Endothelial cell of umbilical vein (primary cell): ENCODE measurements at regions not wholly inside any gene's neighbourhood (a gene's known extent, or its start where the extent isn't known, plus 50 kb on each side); places are given as distances from the start of the nearest gene placed in this dataset.

Source experiments
- BruUV-seq: library from RNA; stranded (reverse); fragments of 400-500 nt; replicated peaks from 2 replicates; lab custom pipeline; 2021; lab: Mats Ljungman, UMichigan
- CTCF ChIA-PET: fragments of 300-600, 350-600 bp; sonication (Branson Sonifier 250); formaldehyde crosslinking; loops from one replicate; lab custom pipeline; 2021; ENCODE audit warnings: antibody characterized with exemption, inconsistent platforms; lab: Charles Lee
- POLR2A ChIA-PET: fragments of 300-600, 350-600 bp; sonication (Branson Sonifier 250); formaldehyde crosslinking; loops from one replicate; lab custom pipeline; 2021; ENCODE audit warnings: antibody characterized with exemption, inconsistent platforms; lab: Charles Lee
- DNase-seq: peaks from one replicate; pipeline ENCODE4 v3.0.0-alpha.2; 2011; ENCODE audit warnings: low read depth, low spot score
- FAIRE-seq: peaks from 2 replicates; lab custom pipeline; 2011; peaks lifted over from hg19 to GRCh38; lab: Jason Lieb, UNC
- H2AFZ ChIP-seq: 2 replicates; pipeline ENCODE4 v1.6.0; 2012; ENCODE audit warnings: low read depth, low read length, control low read depth, inconsistent platforms
- H3K27ac ChIP-seq: 2 replicates; pipeline ENCODE4 v1.5.1; 2011; ENCODE audit warnings: low read depth, mild to moderate bottlenecking, control low read depth, low read length, moderate library complexity; ENCODE audit not compliant: insufficient read depth
- H3K27me3 ChIP-seq, 2 experiments: 2 replicates each; pipeline versions ENCODE4 v1.6.0 to v1.6.1; 2011; ENCODE audit warnings: low read length in 2 of 2, mixed read lengths in 1 of 2; ENCODE audit not compliant: control insufficient read depth in 2 of 2, insufficient read depth in 2 of 2
- H3K36me3 ChIP-seq, 2 experiments: 2 replicates in 1 of 2; 3 replicates in 1 of 2; pipeline ENCODE4 v1.5.1; 2011; ENCODE audit warnings: low read length in 2 of 2, mild to moderate bottlenecking in 1 of 2, moderate library complexity in 1 of 2; ENCODE audit not compliant: control insufficient read depth in 2 of 2, insufficient read depth in 2 of 2; ENCODE audit errors: extremely low read depth in 1 of 2
- H3K4me1 ChIP-seq: 3 replicates; pipeline ENCODE4 v1.5.1; 2011; ENCODE audit warnings: mild to moderate bottlenecking, low read length; ENCODE audit not compliant: control insufficient read depth, insufficient read depth; ENCODE audit errors: extremely low read depth
- H3K4me2 ChIP-seq: 2 replicates; pipeline ENCODE4 v1.6.1; 2011; ENCODE audit warnings: low read length, control low read depth, mixed read lengths; ENCODE audit not compliant: insufficient read depth
- H3K4me3 ChIP-seq, 3 experiments: fragments of 200-600 bp in 1 of 3; sonication (generic), shearing (Covaris generic) in 1 of 3; replicated peaks in 1 of 3; 2 replicates each; pipeline ENCODE4 v1.5.1; 2011 to 2016; ENCODE audit warnings: control low read depth in 3 of 3, low read length in 3 of 3, mild to moderate bottlenecking in 2 of 3, inconsistent platforms in 1 of 3, low read depth in 1 of 3, moderate library complexity in 1 of 3; ENCODE audit not compliant: insufficient read depth in 1 of 3
- H3K79me2 ChIP-seq: 2 replicates; pipeline ENCODE4 v1.6.0; 2012; ENCODE audit warnings: low read length, inconsistent platforms; ENCODE audit not compliant: control insufficient read depth, insufficient read depth
- H3K9ac ChIP-seq: replicated peaks from 2 replicates; pipeline ENCODE3; 2011; ENCODE audit warnings: low read length, control low read depth; ENCODE audit not compliant: insufficient read depth; ENCODE audit errors: extremely low read depth
- H3K9me1 ChIP-seq: replicated peaks from 3 replicates; pipeline ENCODE4 v1.6.0; 2011; ENCODE audit warnings: mild to moderate bottlenecking, low read length; ENCODE audit not compliant: control insufficient read depth, insufficient read depth; ENCODE audit errors: extremely low read depth
- H3K9me3 ChIP-seq: replicated peaks from 2 replicates; pipeline ENCODE4 v1.5.1; 2012; ENCODE audit warnings: low read length, inconsistent platforms; ENCODE audit not compliant: control insufficient read depth, insufficient read depth
- H4K20me1 ChIP-seq: replicated peaks from 2 replicates; pipeline ENCODE3; 2011; ENCODE audit warnings: mild to moderate bottlenecking, low read length; ENCODE audit not compliant: control insufficient read depth, insufficient read depth; ENCODE audit errors: extremely low read depth
- CTCF ChIP-seq, 2 donors: IDR thresholded peaks; 1 replicate in 1 of 2; 2 replicates in 1 of 2; pipeline ENCODE4 v1.5.1; 2011; ENCODE audit warnings: low read length in 2 of 2, mild to moderate bottlenecking in 2 of 2, moderate library complexity in 2 of 2, control low read depth in 1 of 2, inconsistent platforms in 1 of 2, low read depth in 1 of 2; ENCODE audit not compliant: insufficient read depth in 1 of 2; ENCODE audit errors: extremely low read depth in 1 of 2
- EZH2 ChIP-seq: IDR thresholded peaks from 2 replicates; pipeline ENCODE4 v1.6.1; 2012; ENCODE audit warnings: borderline replicate concordance, low read depth, mild to moderate bottlenecking, moderate library complexity, low read length, inconsistent platforms; ENCODE audit not compliant: severe bottlenecking
- FOS ChIP-seq: IDR thresholded peaks from 2 replicates; pipeline ENCODE4 v1.6.1; 2011; ENCODE audit warnings: mild to moderate bottlenecking, low read length, moderate library complexity, borderline replicate concordance; ENCODE audit not compliant: insufficient read depth
- GATA2 ChIP-seq: IDR thresholded peaks from 2 replicates; pipeline ENCODE4 v1.7.0; 2011; ENCODE audit warnings: low read depth, mild to moderate bottlenecking, moderate library complexity, mixed read lengths, low read length; ENCODE audit not compliant: insufficient read length, insufficient read depth
- JUN ChIP-seq: IDR thresholded peaks from 2 replicates; pipeline ENCODE4 v1.6.1; 2011; ENCODE audit warnings: borderline replicate concordance, low read depth; ENCODE audit not compliant: insufficient read length, insufficient read depth
- MAX ChIP-seq: IDR thresholded peaks from 2 replicates; pipeline ENCODE4 v1.6.1; 2011; ENCODE audit not compliant: insufficient read depth, insufficient read length
- MYC ChIP-seq: IDR thresholded peaks from one replicate; pipeline ENCODE4 v1.6.1; 2011; ENCODE audit warnings: mild to moderate bottlenecking, low read depth, low read length
- POLR2A ChIP-seq: IDR thresholded peaks from 2 replicates; pipeline ENCODE4 v1.6.1; 2012; ENCODE audit warnings: low read depth, mild to moderate bottlenecking, control low read depth, low read length
- POLR2AphosphoS5 ChIP-seq: IDR thresholded peaks from 2 replicates; pipeline ENCODE4 v1.6.1; 2012; ENCODE audit warnings: low read depth, mild to moderate bottlenecking, control low read depth, low read length, moderate library complexity; ENCODE audit not compliant: insufficient read depth
- dilution Hi-C: fragments of 300-500 bp; cut with MboI; formaldehyde crosslinking; loops from one replicate; pipeline ENCODE4 v1.15.0; 2019; ENCODE audit warnings: low sequenced_read_pairs; ENCODE audit not compliant: extremely low pct_ligation_motif_present
- intact Hi-C: fragments of 100-400 bp; cut with micrococcal nuclease; formaldehyde crosslinking; loops from one replicate; pipeline ENCODE4 v1.10.0; 2022

DNA sequence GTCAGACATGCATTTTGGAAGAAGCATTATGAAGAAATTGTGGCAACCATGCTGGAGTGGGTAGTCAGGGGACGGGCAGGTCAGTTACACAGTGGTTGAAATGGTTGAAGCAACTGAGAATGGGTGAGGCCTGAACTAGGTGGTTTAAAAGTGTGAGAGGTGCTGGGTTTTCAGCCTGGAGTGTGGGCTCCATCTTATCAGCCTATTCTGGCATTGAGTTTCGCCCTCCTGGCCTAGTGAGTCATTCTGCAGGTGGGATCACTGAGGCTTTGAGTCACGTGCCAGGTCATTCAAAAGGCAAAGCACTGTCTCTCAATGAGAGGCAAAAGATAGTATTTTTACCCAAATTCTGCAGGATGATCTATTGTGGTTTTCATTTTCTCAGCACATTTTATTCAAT, 181.9 kb upstream of the CHD6 start:
- Histone ChIP-seq H3K4me1 (no peaks in the 10 kb centered on the region), H4K20me1 (no peaks in the 10 kb centered on the region), H3K27ac (no peak overlapping the region), H3K4me3 (no peak overlapping the region), H3K27me3 (no peaks in the 10 kb centered on the region), H3K9me3 (no peaks in the 10 kb centered on the region), H3K9ac (no peak overlapping the region), H3K9me1 (no peaks in the 10 kb centered on the region), H3K4me2 (no peak overlapping the region), H2AFZ (no peak overlapping the region), H3K36me3 (no peaks in the 10 kb centered on the region), H3K79me2 (no peaks in the 10 kb centered on the region)
- dilution Hi-C loops: no loop called here
- TF ChIP-seq POLR2A (no peak), CTCF (IDR thresholded peaks at IDR 0.05; ENCODE audit: extremely low read depth in 1 of 2, insufficient read depth in 1 of 2, low read depth in 1 of 2, low read length in 2 of 2) (no peak), MAX (no peak), POLR2AphosphoS5 (no peak), JUN (no peak), EZH2 (no peak), FOS (no peak), GATA2 (no peak), MYC (no peak)
- FAIRE-seq (no peak), DNase-seq (no peak)
- no TSS peak for BruUV-seq
- intact Hi-C loops: no loop called here
- ChIA-PET POLR2A (no interaction called here), CTCF (no interaction called here)
